ENCODE measurements at regions not wholly inside any gene's neighbourhood (a gene's known extent, or its start where the extent isn't known, plus 50 kb on each side); places are given as distances from the start of the nearest gene placed in this dataset.

- TF ChIP-seq CHD7 (IDR thresholded peaks at IDR 0.05; ENCODE audit: insufficient replicate concordance, low read length) (no peak), RAD21 (IDR thresholded peaks at IDR 0.05 in 1 of 2, conservative IDR thresholded peaks at IDR 0.05 in 1 of 2; ENCODE audit: low read depth in 2 of 2, low read length in 2 of 2) (no peak), SP2 (IDR thresholded peaks at IDR 0.05; ENCODE audit: low read length) (no peak), EZH2 (IDR thresholded peaks at IDR 0.05; ENCODE audit: low read depth, low read length, severe bottlenecking) (no peak), RBBP5 (IDR thresholded peaks at IDR 0.05; ENCODE audit: borderline replicate concordance, low read depth, low read length) (no peak), ATF2 (IDR thresholded peaks at IDR 0.05; ENCODE audit: low read length) (no peak), MAX (IDR thresholded peaks at IDR 0.05) (no peak)
These were observed 234.8 kb upstream of the ISL1 start (continued) for GRCh38 chr5:51148437-51148836.

Data from H1 (cell line).